Duodenal mucosa (tissue), 2 donors: ENCODE measurements at regions not wholly inside any gene's neighbourhood (a gene's known extent, or its start where the extent isn't known, plus 50 kb on each side); places are given as distances from the start of the nearest gene placed in this dataset.
"Not testable (repeated sequence)": the region's sequence is repeated elsewhere in the genome, so short reads cannot be mapped to it uniquely, and the experiment has no call there.

Experiments
- H3K27ac ChIP-seq: one replicate; pipeline ENCODE4 v1.7.0; 2013; ENCODE audit warnings: low read depth, low read length
- H3K27me3 ChIP-seq, 2 donors: one replicate each; pipeline ENCODE4 v1.7.0; 2013; ENCODE audit warnings: low read length in 2 of 2, control low read depth in 1 of 2; ENCODE audit not compliant: insufficient read depth in 2 of 2, control insufficient read depth in 1 of 2
- H3K36me3 ChIP-seq, 2 donors: one replicate each; pipeline ENCODE4 v1.7.0; 2013; ENCODE audit warnings: low read length in 2 of 2, control low read depth in 1 of 2; ENCODE audit not compliant: insufficient read depth in 2 of 2, control insufficient read depth in 1 of 2
- H3K4me1 ChIP-seq, 2 donors: one replicate each; pipeline ENCODE4 v1.7.0; 2013; ENCODE audit warnings: low read length in 2 of 2, control low read depth in 1 of 2; ENCODE audit not compliant: insufficient read depth in 2 of 2, control insufficient read depth in 1 of 2
- H3K4me3 ChIP-seq, 2 donors: one replicate each; pipeline ENCODE4 v1.7.0; 2013; ENCODE audit warnings: low read length in 2 of 2, low read depth in 1 of 2
- H3K9ac ChIP-seq, 2 donors: one replicate each; pipeline ENCODE4 v1.7.0; 2013; ENCODE audit warnings: low read length in 2 of 2, low read depth in 1 of 2
- H3K9me3 ChIP-seq, 2 donors: one replicate each; pipeline ENCODE4 v1.7.0; 2013; ENCODE audit warnings: low read length in 2 of 2, control low read depth in 1 of 2; ENCODE audit not compliant: control insufficient read depth in 1 of 2

DNA sequence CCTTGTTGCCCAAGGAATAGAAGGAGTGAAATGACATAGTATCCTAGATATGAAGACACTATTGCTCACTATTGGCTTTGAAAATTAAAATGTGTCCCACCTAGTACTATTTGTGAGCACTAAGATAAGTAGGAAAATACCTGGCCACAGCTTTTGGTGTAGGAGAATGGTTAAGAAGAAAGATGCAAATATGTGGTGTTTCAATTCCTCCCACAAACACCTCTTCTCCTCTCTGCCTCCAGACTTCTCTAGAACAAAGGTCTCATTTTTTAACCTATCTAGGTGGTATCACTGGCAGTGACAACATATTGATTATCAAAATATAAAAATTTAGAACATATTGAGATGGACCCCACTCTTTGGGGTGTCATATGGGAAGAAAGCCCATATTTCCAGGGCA lies 929.9 kb upstream of the FANCL start:
- no peaks in the 10 kb centered on the region for H3K27me3 ChIP-seq
- H3K9ac ChIP-seq: no peak overlapping the region
- H3K9me3 ChIP-seq: no peaks in the 10 kb centered on the region
- no peak overlapping the region for H3K27ac ChIP-seq
- no peaks in the 10 kb centered on the region for H3K4me1 ChIP-seq
- no peak overlapping the region for H3K4me3 ChIP-seq
- no peaks in the 10 kb centered on the region for H3K36me3 ChIP-seq

GRCh38 chr2:59168766-59169165 lies 927.6 kb upstream of the FANCL start:
- Histone ChIP-seq H3K9ac (no peak overlapping the region), H3K27me3 (no peaks in the 10 kb centered on the region), H3K36me3 (no peaks in the 10 kb centered on the region), H3K27ac (no peak overlapping the region), H3K9me3 (no peaks in the 10 kb centered on the region), H3K4me3 (no peak overlapping the region), H3K4me1 (no peaks in the 10 kb centered on the region)

- Histone ChIP-seq H3K9ac (no peak overlapping the region), H3K27me3 (no peaks in the 10 kb centered on the region)
Measured at GRCh38 chr2:59167514-59167913, 926.4 kb upstream of the FANCL start.

GRCh38 chr2:59157908-59158307 lies 916.8 kb upstream of the FANCL start:
- not testable (repeated sequence) for H3K4me1 ChIP-seq, H3K27me3 ChIP-seq

More at GRCh38 chr2:59167514-59167913, 926.4 kb upstream of the FANCL start:
- Histone ChIP-seq H3K4me3 (no peak overlapping the region), H3K4me1 (no peaks in the 10 kb centered on the region), H3K36me3 (no peaks in the 10 kb centered on the region), H3K27ac (no peak overlapping the region), H3K9me3 (no peaks in the 10 kb centered on the region)

GRCh38 chr2:59151805-59152204 lies 910.7 kb upstream of the FANCL start:
- H3K27me3 ChIP-seq: no peaks in the 10 kb centered on the region
- H3K4me3 ChIP-seq: no peak overlapping the region
- no peak overlapping the region for H3K9ac ChIP-seq
- no peaks in the 10 kb centered on the region for H3K36me3 ChIP-seq
- no peaks in the 10 kb centered on the region for H3K9me3 ChIP-seq
- no peak overlapping the region for H3K27ac ChIP-seq
- H3K4me1 ChIP-seq: no peaks in the 10 kb centered on the region

More at GRCh38 chr2:59157908-59158307, 916.8 kb upstream of the FANCL start:
- not testable (repeated sequence) for H3K36me3 ChIP-seq, H3K4me3 ChIP-seq, H3K9me3 ChIP-seq, H3K27ac ChIP-seq, H3K9ac ChIP-seq

DNA sequence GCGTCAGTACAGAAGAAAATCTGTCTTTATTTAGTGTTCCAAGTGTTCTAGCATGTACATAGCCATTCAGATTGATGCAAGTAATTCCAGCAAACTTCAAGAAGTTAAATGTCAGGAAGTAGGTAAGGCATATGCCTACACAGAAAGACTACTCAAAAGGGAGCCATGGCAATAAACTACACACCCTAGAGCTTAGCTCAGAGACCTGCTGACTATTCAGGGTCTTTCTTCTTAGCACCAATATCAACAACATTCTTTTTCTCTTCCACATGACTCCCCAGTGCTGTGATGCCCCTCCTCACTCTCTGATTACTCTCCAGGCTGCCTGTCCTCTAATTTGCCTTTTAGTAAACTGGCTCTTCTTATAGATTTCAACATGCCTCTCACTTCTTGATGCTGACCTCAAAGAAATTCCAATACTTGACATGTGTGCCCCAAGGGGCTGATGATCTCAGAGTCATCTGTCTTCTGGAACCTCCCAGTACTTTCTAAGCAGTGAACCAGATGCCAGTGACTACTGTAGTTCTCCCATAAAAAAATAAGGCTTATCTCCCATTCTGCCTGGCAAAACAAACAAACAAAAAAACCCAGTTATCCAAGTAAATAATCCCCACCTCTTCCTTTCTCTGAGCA lies 909.2 kb upstream of the FANCL start:
- H3K4me1 ChIP-seq: no peaks in the 10 kb centered on the region
- H3K27ac ChIP-seq: no peak overlapping the region
- no peak overlapping the region for H3K9ac ChIP-seq
- H3K27me3 ChIP-seq: no peaks in the 10 kb centered on the region
- no peaks in the 10 kb centered on the region for H3K9me3 ChIP-seq
- H3K4me3 ChIP-seq: no peak overlapping the region
- H3K36me3 ChIP-seq: no peaks in the 10 kb centered on the region

DNA sequence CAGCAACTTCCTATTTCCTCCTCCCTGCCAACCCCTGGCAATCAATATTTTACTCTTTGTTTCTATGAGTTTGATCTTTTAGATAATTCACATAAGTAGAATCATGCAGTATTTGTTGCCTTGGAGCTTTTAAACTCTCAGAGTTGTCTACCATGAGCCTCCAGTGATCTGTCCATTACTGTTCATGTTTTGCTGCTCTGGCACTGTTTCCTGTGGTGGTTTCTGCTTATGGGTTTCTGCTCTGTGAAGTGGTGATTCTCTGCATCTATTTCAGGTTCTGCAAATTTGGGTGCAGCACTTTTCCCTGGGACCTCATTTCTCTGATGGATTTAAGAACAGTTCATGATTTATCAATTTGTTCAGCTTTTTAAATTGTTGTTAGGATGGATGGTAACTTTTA lies 908.1 kb upstream of the FANCL start:
- Histone ChIP-seq H3K9me3 (no peaks in the 10 kb centered on the region), H3K27ac (no peak overlapping the region), H3K27me3 (no peaks in the 10 kb centered on the region), H3K4me1 (no peaks in the 10 kb centered on the region), H3K4me3 (no peak overlapping the region), H3K36me3 (no peaks in the 10 kb centered on the region), H3K9ac (no peak overlapping the region)

- H3K36me3 ChIP-seq: no peaks in the 10 kb centered on the region
- H3K27me3 ChIP-seq: no peaks in the 10 kb centered on the region
- H3K9me3 ChIP-seq: no peaks in the 10 kb centered on the region
- no peak overlapping the region for H3K4me3 ChIP-seq
- no peak overlapping the region for H3K9ac ChIP-seq
- no peak overlapping the region for H3K27ac ChIP-seq
- no peaks in the 10 kb centered on the region for H3K4me1 ChIP-seq
Measured at GRCh38 chr2:59112258-59112657, 871.1 kb upstream of the FANCL start.

- no peak overlapping the region for H3K9ac ChIP-seq
- no peak overlapping the region for H3K4me3 ChIP-seq
- no peaks in the 10 kb centered on the region for H3K9me3 ChIP-seq
- H3K27ac ChIP-seq: no peak overlapping the region
- H3K27me3 ChIP-seq: no peaks in the 10 kb centered on the region
- H3K36me3 ChIP-seq: no peaks in the 10 kb centered on the region
- H3K4me1 ChIP-seq: no peaks in the 10 kb centered on the region
Measured at GRCh38 chr2:59096973-59097372, 855.8 kb upstream of the FANCL start.

GRCh38 chr2:59093571-59093970 lies 852.4 kb upstream of the FANCL start:
- Histone ChIP-seq H3K27ac (no peak overlapping the region), H3K9me3 (no peaks in the 10 kb centered on the region)

GRCh38 chr2:59084326-59084725 lies 843.2 kb upstream of the FANCL start:
- H3K27me3 ChIP-seq: no peaks in the 10 kb centered on the region
- H3K4me1 ChIP-seq: no peaks in the 10 kb centered on the region
- no peak overlapping the region for H3K4me3 ChIP-seq
- H3K9me3 ChIP-seq: no peaks in the 10 kb centered on the region
- H3K27ac ChIP-seq: no peak overlapping the region
- no peak overlapping the region for H3K9ac ChIP-seq
- H3K36me3 ChIP-seq: no peaks in the 10 kb centered on the region

More at GRCh38 chr2:59093571-59093970, 852.4 kb upstream of the FANCL start:
- H3K4me3 ChIP-seq: no peak overlapping the region
- no peaks in the 10 kb centered on the region for H3K27me3 ChIP-seq
- no peaks in the 10 kb centered on the region for H3K4me1 ChIP-seq
- no peaks in the 10 kb centered on the region for H3K36me3 ChIP-seq
- no peak overlapping the region for H3K9ac ChIP-seq
